ENCODE measurements at regions not wholly inside any gene's neighbourhood (a gene's known extent, or its start where the extent isn't known, plus 50 kb on each side); places are given as distances from the start of the nearest gene placed in this dataset.

DNA sequence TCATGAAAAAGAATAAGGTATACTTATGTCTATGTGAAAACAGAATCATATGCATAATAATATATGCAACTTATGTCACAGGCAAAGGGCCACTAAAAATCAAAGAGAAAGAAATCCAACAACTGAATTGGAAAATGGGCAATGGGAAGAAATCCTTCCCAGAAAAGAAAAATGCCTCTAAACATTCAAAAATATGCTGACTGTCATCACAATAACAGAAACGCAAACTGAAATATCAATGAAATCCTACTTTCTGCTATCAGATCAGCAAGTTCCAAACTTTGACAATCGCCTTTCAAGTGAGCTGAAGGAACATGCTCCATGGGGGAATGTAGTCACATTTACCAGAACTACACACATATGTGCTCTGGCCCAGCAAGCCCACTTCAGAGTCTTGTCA lies 99.4 kb upstream of the KLF13 start:
- H3K36me3 ChIP-seq: no peaks in the 10 kb centered on the region
- intact Hi-C loops (cut with DNase I; ENCODE audit: low total_unique reads): no loop called here
- no peak overlapping the region for H3K27ac ChIP-seq
- no peak for TF ChIP-seq POLR2A (IDR thresholded peaks at IDR 0.05)
- TF ChIP-seq, protein P1, sequence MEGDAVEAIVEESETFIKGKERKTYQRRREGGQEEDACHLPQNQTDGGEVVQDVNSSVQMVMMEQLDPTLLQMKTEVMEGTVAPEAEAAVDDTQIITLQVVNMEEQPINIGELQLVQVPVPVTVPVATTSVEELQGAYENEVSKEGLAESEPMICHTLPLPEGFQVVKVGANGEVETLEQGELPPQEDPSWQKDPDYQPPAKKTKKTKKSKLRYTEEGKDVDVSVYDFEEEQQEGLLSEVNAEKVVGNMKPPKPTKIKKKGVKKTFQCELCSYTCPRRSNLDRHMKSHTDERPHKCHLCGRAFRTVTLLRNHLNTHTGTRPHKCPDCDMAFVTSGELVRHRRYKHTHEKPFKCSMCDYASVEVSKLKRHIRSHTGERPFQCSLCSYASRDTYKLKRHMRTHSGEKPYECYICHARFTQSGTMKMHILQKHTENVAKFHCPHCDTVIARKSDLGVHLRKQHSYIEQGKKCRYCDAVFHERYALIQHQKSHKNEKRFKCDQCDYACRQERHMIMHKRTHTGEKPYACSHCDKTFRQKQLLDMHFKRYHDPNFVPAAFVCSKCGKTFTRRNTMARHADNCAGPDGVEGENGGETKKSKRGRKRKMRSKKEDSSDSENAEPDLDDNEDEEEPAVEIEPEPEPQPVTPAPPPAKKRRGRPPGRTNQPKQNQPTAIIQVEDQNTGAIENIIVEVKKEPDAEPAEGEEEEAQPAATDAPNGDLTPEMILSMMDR (IDR thresholded peaks at IDR 0.05): no peak
- H3K9me3 ChIP-seq: no peaks in the 10 kb centered on the region
- no peak overlapping the region for H3K4me3 ChIP-seq
- H3K4me1 ChIP-seq: peaks cover 0 to 9% of the 10 kb centered on the region in 2 donors
- no peak for DNase-seq
- no peaks in the 10 kb centered on the region for H3K27me3 ChIP-seq

DNA sequence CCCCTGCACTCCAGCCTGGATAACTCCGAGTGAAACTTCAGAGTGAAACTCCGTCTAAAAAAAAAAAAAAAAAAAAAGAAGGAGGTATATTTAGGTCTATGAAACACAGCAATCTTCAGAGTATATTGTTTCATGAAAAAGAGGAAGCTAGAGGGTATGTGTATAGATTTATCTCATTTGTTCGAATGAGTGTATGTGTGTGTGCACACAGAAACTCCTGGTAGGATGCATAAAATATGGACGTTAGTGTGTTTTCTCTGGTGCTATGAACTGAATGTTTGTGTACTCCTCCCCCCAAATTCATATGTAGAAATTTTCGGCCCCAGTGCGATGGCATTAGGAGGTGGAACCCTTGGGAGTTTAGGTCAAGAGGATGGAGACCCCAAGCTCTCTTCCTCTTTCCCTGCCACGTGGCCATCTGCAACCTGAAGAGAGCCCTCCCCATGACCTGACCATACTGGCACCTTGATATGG lies 98.6 kb upstream of the KLF13 start:
- no peaks in the 10 kb centered on the region for H3K9me3 ChIP-seq
- H3K27me3 ChIP-seq: no peaks in the 10 kb centered on the region
- no peak for TF ChIP-seq POLR2A (IDR thresholded peaks at IDR 0.05)
- TF ChIP-seq, protein P1 (IDR thresholded peaks at IDR 0.05): no peak
- intact Hi-C loops (cut with DNase I; ENCODE audit: low total_unique reads): no loop called here
- no peak overlapping the region for H3K27ac ChIP-seq
- peaks cover 0 to 9% of the 10 kb centered on the region in 2 donors for H3K4me1 ChIP-seq
- H3K36me3 ChIP-seq: no peaks in the 10 kb centered on the region
- H3K4me3 ChIP-seq: no peak overlapping the region
- DNase-seq: no peak

DNA sequence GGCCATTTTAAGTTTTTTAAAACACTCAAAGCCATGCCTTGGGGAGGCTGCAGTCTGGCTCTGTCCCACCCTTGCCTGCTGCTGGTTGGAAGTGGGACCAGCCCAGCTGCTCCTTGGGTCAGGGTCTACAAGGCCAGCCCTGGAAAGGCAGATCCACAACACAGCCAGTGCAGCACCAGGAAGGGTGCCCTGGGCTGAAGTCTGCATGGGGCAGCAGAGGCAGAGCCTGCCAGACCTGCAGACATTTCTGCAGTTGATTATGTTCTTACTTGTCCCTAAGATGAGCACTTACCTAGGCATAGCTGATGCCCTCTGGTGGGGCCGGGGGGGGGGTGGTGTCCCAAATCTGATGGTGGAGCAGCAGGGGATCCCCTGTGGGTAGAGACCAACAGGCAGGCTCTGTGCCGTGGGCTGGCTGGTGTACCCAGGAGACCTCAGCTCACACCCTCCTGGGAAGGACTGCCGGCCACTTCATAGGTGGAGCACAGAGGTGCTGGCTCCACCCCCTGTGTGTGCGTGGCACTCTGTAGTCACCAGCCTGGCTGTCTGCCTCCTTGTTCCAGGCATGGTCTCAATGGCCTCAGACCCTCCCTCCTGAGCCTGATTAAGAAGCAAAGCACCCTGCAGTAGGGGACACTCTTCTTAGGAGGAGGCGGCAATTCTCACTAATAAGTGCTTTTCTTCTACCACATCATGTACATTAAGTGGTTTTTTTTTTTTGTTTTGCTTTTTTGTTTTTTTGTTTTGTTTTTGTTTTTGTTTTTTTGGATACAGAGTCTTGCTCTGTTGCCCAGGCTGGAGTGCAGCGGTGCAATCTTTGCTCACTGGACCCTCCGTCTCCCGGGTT lies 97.4 kb upstream of the KLF13 start:
- no peak overlapping the region for H3K4me3 ChIP-seq
- peaks cover 0 to 3% of the 10 kb centered on the region in 2 donors for H3K4me1 ChIP-seq
- no peaks in the 10 kb centered on the region for H3K27me3 ChIP-seq
- intact Hi-C loops (cut with DNase I; ENCODE audit: low total_unique reads): no loop called here
- no peaks in the 10 kb centered on the region for H3K36me3 ChIP-seq
- H3K9me3 ChIP-seq: no peaks in the 10 kb centered on the region
- no peak overlapping the region for H3K27ac ChIP-seq
- TF ChIP-seq POLR2A (IDR thresholded peaks at IDR 0.05): peak in 1 of 2 donors; percentile 24
- TF ChIP-seq, protein P1 (IDR thresholded peaks at IDR 0.05): no peak
- DNase-seq: no peak

DNA sequence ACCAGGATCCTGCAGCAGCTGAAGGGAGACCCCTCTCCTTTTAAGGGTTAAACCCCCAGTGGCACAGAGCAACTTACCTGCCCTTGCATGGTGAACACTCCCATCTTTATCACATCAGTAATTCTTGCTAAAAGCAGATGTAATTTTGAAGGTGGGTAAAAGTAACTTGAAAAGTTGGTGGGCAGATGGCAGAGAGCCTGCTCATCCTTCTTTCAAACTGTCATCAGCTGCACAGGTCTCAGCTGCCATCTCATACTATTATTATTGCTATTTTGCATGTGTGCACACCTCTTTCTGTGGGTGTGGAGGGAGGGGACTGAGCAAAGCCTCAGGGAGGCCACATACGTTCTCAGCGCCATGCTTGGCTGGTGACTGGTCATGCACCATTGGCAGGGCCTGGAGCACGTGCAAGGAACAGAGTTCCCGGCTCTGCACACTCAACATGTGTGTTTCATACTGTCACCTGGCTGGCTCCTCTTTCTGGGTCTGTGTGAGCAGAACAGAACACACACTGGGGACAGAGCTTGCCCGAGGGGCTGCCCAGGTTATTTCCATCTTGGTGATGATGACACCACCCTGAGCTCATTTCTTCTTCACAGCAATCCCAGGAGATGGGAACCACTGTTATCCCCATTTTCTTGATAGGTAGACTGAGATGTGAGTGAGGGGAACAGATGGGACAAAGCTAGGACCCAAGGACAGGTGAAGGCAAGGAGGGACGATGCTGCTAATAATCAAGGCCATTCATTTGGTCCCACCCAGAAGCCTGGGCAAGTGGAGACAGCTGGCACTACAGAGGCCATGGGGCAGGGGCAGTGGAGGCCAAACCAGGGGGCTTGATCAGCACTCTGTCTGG lies 95.8 kb upstream of the KLF13 start:
- Histone ChIP-seq H3K36me3 (no peaks in the 10 kb centered on the region), H3K4me1 (no peaks in the 10 kb centered on the region), H3K9me3 (no peaks in the 10 kb centered on the region), H3K27ac (no peak overlapping the region), H3K4me3 (no peak overlapping the region), H3K27me3 (no peaks in the 10 kb centered on the region)
- no peak for TF ChIP-seq POLR2A (IDR thresholded peaks at IDR 0.05)
- TF ChIP-seq, protein P1 (IDR thresholded peaks at IDR 0.05): no peak
- intact Hi-C loops (cut with DNase I; ENCODE audit: low total_unique reads): no loop called here
- no peak for DNase-seq

DNA sequence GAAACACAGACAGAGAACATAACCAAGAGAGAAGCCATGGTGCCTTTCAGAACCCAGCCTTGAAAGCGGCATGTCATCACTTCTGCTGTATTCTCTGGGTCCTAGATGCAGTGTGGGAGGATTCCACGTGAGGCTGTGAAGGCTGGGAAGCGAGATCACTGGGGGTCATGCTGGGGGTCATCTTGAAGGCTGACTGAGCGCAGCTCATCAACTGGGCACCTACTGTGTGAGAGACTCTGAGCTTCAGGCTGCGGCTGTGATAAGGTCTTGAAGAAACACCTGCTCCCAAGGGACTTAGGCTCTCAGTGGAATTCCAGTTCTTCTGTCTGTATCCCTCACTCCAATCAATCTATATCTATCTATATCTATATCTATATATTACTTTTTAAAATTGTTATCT lies 91.8 kb upstream of the KLF13 start:
- Histone ChIP-seq H3K27ac (peak overlapping the region in 1 of 2 donors; percentile 93), H3K4me3 (no peak overlapping the region), H3K9me3 (no peaks in the 10 kb centered on the region), H3K36me3 (no peaks in the 10 kb centered on the region), H3K27me3 (no peaks in the 10 kb centered on the region), H3K4me1 (peaks cover 7 to 11% of the 10 kb centered on the region in 2 donors)
- intact Hi-C loops (cut with DNase I; ENCODE audit: low total_unique reads): no loop called here
- TF ChIP-seq, protein P1 (IDR thresholded peaks at IDR 0.05): no peak
- TF ChIP-seq POLR2A (IDR thresholded peaks at IDR 0.05): no peak
- DNase-seq: no peak
